ENCODE measurements at regions not wholly inside any gene's neighbourhood (a gene's known extent, or its start where the extent isn't known, plus 50 kb on each side); places are given as distances from the start of the nearest gene placed in this dataset.

- DNase-seq (ENCODE audit: extremely low read depth in 1 of 4, low spot score in 3 of 4) (no peak), FAIRE-seq (no peak), ATAC-seq (no peak)
- 0% methylated on average over 1 of the region's 1 CpG for WGBS (ENCODE audit: insufficient coverage, low coverage, missing lambda C conversion rate)
- Histone ChIP-seq H4K20me1 (replicated peaks; ENCODE audit: control insufficient read depth, insufficient read depth, low read length) (no peaks in the 10 kb centered on the region), H3K36me3 (ENCODE audit: control insufficient read depth, insufficient read depth, low read length) (no peaks in the 10 kb centered on the region), H3K9me3 (replicated peaks; ENCODE audit: control insufficient read depth, insufficient read depth, low read depth, low read length) (no peaks in the 10 kb centered on the region), H3K27me3 (ENCODE audit: control insufficient read depth in 2 of 2, insufficient read depth in 2 of 2, low read length in 2 of 2) (no peaks in the 10 kb centered on the region), H3K4me3 (no peak overlapping the region), H3K9me1 (ENCODE audit: control insufficient read depth, insufficient read depth, low read length) (no peaks in the 10 kb centered on the region), H2AFZ (ENCODE audit: low read depth, low read length) (no peak overlapping the region), H3K4me2 (ENCODE audit: insufficient read depth, low read length) (no peak overlapping the region), H3K4me1 (replicated peaks in 1 of 2; ENCODE audit: control insufficient read depth in 2 of 2, insufficient read depth in 2 of 2, low read length in 2 of 2) (no peaks in the 10 kb centered on the region), H3K27ac (ENCODE audit: extremely low read depth, low read depth, low read length) (no peak overlapping the region), H3K9ac (ENCODE audit: insufficient read depth in 1 of 2, low read depth in 2 of 2, low read length in 2 of 2) (no peak overlapping the region), H3K79me2 (ENCODE audit: control insufficient read depth, insufficient read depth, low read length) (no peaks in the 10 kb centered on the region)
- ChIA-PET POLR2A (no interaction called here), CTCF (ENCODE audit: low intra/inter-chr PET ratio) (no interaction called here)
- no peak for TF ChIP-seq ZFP36 (IDR thresholded peaks at IDR 0.05; ENCODE audit: low read depth, low read length, partially characterized antibody)
- TF ChIP-seq ZNF263 (CRISPR knock-in tag; IDR thresholded peaks at IDR 0.05; ENCODE audit: borderline replicate concordance) = no peak
- TF ChIP-seq CBX3 (IDR thresholded peaks at IDR 0.05; ENCODE audit: borderline replicate concordance in 1 of 2, low read length in 2 of 2) = no peak
- no peak for TF ChIP-seq TEAD1 (CRISPR knock-in tag; IDR thresholded peaks at IDR 0.05)
- no peak for TF ChIP-seq CREB3L1 (IDR thresholded peaks at IDR 0.05; ENCODE audit: borderline replicate concordance, low read depth)
- no peak for TF ChIP-seq ELF2 (CRISPR knock-in tag; IDR thresholded peaks at IDR 0.05)
- TF ChIP-seq PTRF (tag; IDR thresholded peaks at IDR 0.05) = no peak
- no peak for TF ChIP-seq PHF21A (IDR thresholded peaks at IDR 0.05; ENCODE audit: borderline replicate concordance, low read depth)
- no peak for TF ChIP-seq ZNF764 (CRISPR knock-in tag; IDR thresholded peaks at IDR 0.05; ENCODE audit: low read depth)
- TF ChIP-seq ZSCAN32 (CRISPR knock-in tag; IDR thresholded peaks at IDR 0.05) = no peak
- TF ChIP-seq ARID2 (IDR thresholded peaks at IDR 0.05) = no peak
- no peak for TF ChIP-seq NRF1 (conservative IDR thresholded peaks at IDR 0.05 in 1 of 2, IDR thresholded peaks at IDR 0.05 in 1 of 2)
- TF ChIP-seq HMBOX1 (IDR thresholded peaks at IDR 0.05) = no peak
- no peak for TF ChIP-seq E2F1 (CRISPR knock-in tag; IDR thresholded peaks at IDR 0.05)
- TF ChIP-seq TAL1 (IDR thresholded peaks at IDR 0.05) = no peak
- TF ChIP-seq FOXA3 (CRISPR knock-in tag; conservative IDR thresholded peaks at IDR 0.05 in 1 of 2, IDR thresholded peaks at IDR 0.05 in 1 of 2) = no peak
- TF ChIP-seq RBM34 (IDR thresholded peaks at IDR 0.05; ENCODE audit: borderline replicate concordance, insufficient read depth, low read length) = no peak
- TF ChIP-seq SRSF3 (IDR thresholded peaks at IDR 0.05; ENCODE audit: insufficient read depth, low read length) = no peak
- no TSS peak for BruUV-seq (replicated peaks)
- in situ Hi-C loops (cut with MboI) = no loop called here
- intact Hi-C loops (cut with micrococcal nuclease) = no loop called here
Observed at GRCh38 chr21:28427394-28428022, 565.2 kb downstream of the LTN1 start.
